K562 (cell line): ENCODE measurements at regions not wholly inside any gene's neighbourhood (a gene's known extent, or its start where the extent isn't known, plus 50 kb on each side); places are given as distances from the start of the nearest gene placed in this dataset.

Experiments
- ATAC-seq: fragments of 200-7000 bp; cut with Tn5 transposase; 3 replicates; pipeline ENCODE4 v1.9.1; 2020; ENCODE audit warnings: moderate library complexity
- BruUV-seq: library from RNA; stranded (reverse); fragments of 400-500 nt; replicated peaks from 2 replicates; lab custom pipeline; 2021; lab: Mats Ljungman, UMichigan
- CTCF ChIA-PET: fragments of 300-600 bp; formaldehyde crosslinking; extraction: SDS; loops from one replicate; lab custom pipeline; 2021; ENCODE audit warnings: low intra/inter-chr PET ratio; lab: Yijun Ruan, JAX
- POLR2A ChIA-PET: fragments of 300-600, 350-650 bp; sonication (Branson Sonifier 250); formaldehyde crosslinking; extraction: SDS; loops from one replicate; lab custom pipeline; 2021; ENCODE audit warnings: antibody characterized with exemption, inconsistent platforms; lab: Yijun Ruan, JAX
- DNase-seq, 4 experiments: peaks; one replicate each; pipeline versions ENCODE4 v3.0.0 to v3.0.0-alpha.2; 2011 to 2018; ENCODE audit warnings: low spot score in 3 of 4, mixed read lengths in 3 of 4; ENCODE audit errors: extremely low read depth in 1 of 4
- FAIRE-seq: peaks from 2 replicates; lab custom pipeline; 2011; peaks lifted over from hg19 to GRCh38; lab: Jason Lieb, UNC
- H2AFZ ChIP-seq: 2 replicates; pipeline ENCODE4 v1.6.0; 2011; ENCODE audit warnings: low read depth, low read length, control low read depth, inconsistent platforms
- H3K27ac ChIP-seq: fragments of 200-600 bp; 3 replicates; pipeline ENCODE4 v1.8.0; 2011; ENCODE audit warnings: low read depth, mild to moderate bottlenecking, control low read depth, inconsistent platforms, low read length, moderate library complexity, mixed read lengths; ENCODE audit errors: extremely low read depth
- H3K27me3 ChIP-seq, 2 experiments: fragments of 300-600 bp in 1 of 2; 2 replicates in 1 of 2; 3 replicates in 1 of 2; pipeline versions ENCODE4 v1.6.0 to v1.8.0; 2011; ENCODE audit warnings: inconsistent platforms in 2 of 2, low read length in 2 of 2, mild to moderate bottlenecking in 1 of 2, mixed read lengths in 1 of 2, moderate library complexity in 1 of 2; ENCODE audit not compliant: control insufficient read depth in 2 of 2, insufficient read depth in 2 of 2
- H3K36me3 ChIP-seq: fragments of 300-600 bp; 3 replicates; pipeline ENCODE4 v1.8.0; 2011; ENCODE audit warnings: mild to moderate bottlenecking, low read length, inconsistent platforms; ENCODE audit not compliant: control insufficient read depth, insufficient read depth
- H3K4me1 ChIP-seq, 2 experiments: fragments of 200-600 bp in 1 of 2; replicated peaks in 1 of 2; 2 replicates in 1 of 2; 3 replicates in 1 of 2; pipeline versions ENCODE4 v1.5.1 to v1.8.0; 2011; ENCODE audit warnings: inconsistent platforms in 2 of 2, low read length in 2 of 2, mild to moderate bottlenecking in 1 of 2, mixed read lengths in 1 of 2, moderate library complexity in 1 of 2; ENCODE audit not compliant: control insufficient read depth in 2 of 2, insufficient read depth in 2 of 2
- H3K4me2 ChIP-seq: 2 replicates; pipeline ENCODE4 v1.6.1; 2011; ENCODE audit warnings: low read length, control low read depth, inconsistent platforms, mixed read lengths; ENCODE audit not compliant: insufficient read depth
- H3K4me3 ChIP-seq: fragments of 200-600 bp; sonication (generic), shearing (Covaris generic); 2 replicates; pipeline ENCODE4 v1.5.1; 2016; ENCODE audit warnings: control low read depth, inconsistent platforms
- H3K79me2 ChIP-seq: fragments of 200-600 bp; 3 replicates; pipeline ENCODE4 v1.8.0; 2011; ENCODE audit warnings: low read length, inconsistent platforms; ENCODE audit not compliant: control insufficient read depth, insufficient read depth
- H3K9ac ChIP-seq, 2 experiments: 2 replicates each; pipeline versions ENCODE4 v1.6.0 to v1.6.1; 2011; ENCODE audit warnings: low read depth in 2 of 2, low read length in 2 of 2, control low read depth in 1 of 2, inconsistent platforms in 1 of 2, mild to moderate bottlenecking in 1 of 2, mixed read lengths in 1 of 2; ENCODE audit not compliant: insufficient read depth in 1 of 2
- H3K9me1 ChIP-seq: one replicate; pipeline ENCODE4 v1.6.0; 2011; ENCODE audit warnings: inconsistent platforms, mild to moderate bottlenecking, low read length, moderate library complexity; ENCODE audit not compliant: control insufficient read depth, insufficient read depth
- H3K9me3 ChIP-seq: replicated peaks from 2 replicates; pipeline ENCODE4 v1.5.1; 2011; ENCODE audit warnings: low read depth, low read length, inconsistent platforms; ENCODE audit not compliant: control insufficient read depth, insufficient read depth
- H4K20me1 ChIP-seq: replicated peaks from 2 replicates; pipeline ENCODE4 v1.6.1; 2011; ENCODE audit warnings: low read length, inconsistent platforms, mixed read lengths; ENCODE audit not compliant: control insufficient read depth, insufficient read depth
- BRCA1 ChIP-seq, 2 experiments: fragments of 450-650 bp in 1 of 2; sonication (generic) in 1 of 2; formaldehyde crosslinking in 1 of 2; IDR thresholded peaks; 2 replicates each; pipeline versions ENCODE4 v1.5.0 to v1.6.1; 2017 to 2020; ENCODE audit warnings: mild to moderate bottlenecking in 1 of 2, missing genetic modification reagents in 1 of 2
- FOXK1 ChIP-seq: sonication (generic); formaldehyde crosslinking; IDR thresholded peaks from 2 replicates; pipeline ENCODE4 v1.8.0; 2022; ENCODE audit warnings: missing genetic modification reagents, mild to moderate bottlenecking, borderline replicate concordance
- GATAD2A ChIP-seq: fragments of 450-650 bp; IDR thresholded peaks from 2 replicates; pipeline ENCODE4 v1.6.1; 2017
- HIVEP1 ChIP-seq: fragments of 250-450 bp; sonication (Bioruptor Pico); IDR thresholded peaks from 2 replicates; pipeline ENCODE4 v1.4.0; 2020; ENCODE audit warnings: mild to moderate bottlenecking
- KAT7 ChIP-seq: sonication (generic); formaldehyde crosslinking; IDR thresholded peaks from 2 replicates; pipeline ENCODE4 v1.8.0; 2022; ENCODE audit warnings: missing genetic modification reagents, mild to moderate bottlenecking, borderline replicate concordance
- LARP7 ChIP-seq: fragments of 450-650 bp; IDR thresholded peaks from 2 replicates; pipeline ENCODE4 v1.6.1; 2016
- NFXL1 ChIP-seq: fragments of 450-650 bp; formaldehyde crosslinking; IDR thresholded peaks from 2 replicates; pipeline ENCODE4 v1.4.0; 2021; ENCODE audit warnings: mild to moderate bottlenecking
- NR2C1 ChIP-seq, 2 experiments: fragments of 450-650 bp; IDR thresholded peaks; 2 replicates each; pipeline ENCODE4 v1.6.1; 2017; ENCODE audit warnings: mild to moderate bottlenecking in 2 of 2, antibody characterized with exemption in 1 of 2, inconsistent platforms in 1 of 2, missing compliant biosample characterization in 1 of 2, missing genetic modification characterization in 1 of 2
- PHF20 ChIP-seq: fragments of 450-650 bp; IDR thresholded peaks from 2 replicates; pipeline ENCODE4 v1.6.1; 2018; ENCODE audit not compliant: partially characterized antibody
- RHOXF2B ChIP-seq: fragments of 250-450 bp; sonication (Bioruptor Pico); conservative IDR thresholded peaks from 2 replicates; pipeline ENCODE4 v1.5.1; 2021
- RNF219 ChIP-seq: fragments of 250-450 bp; sonication (Bioruptor Pico); IDR thresholded peaks from 2 replicates; pipeline ENCODE4 v1.5.0; 2022; ENCODE audit warnings: mild to moderate bottlenecking
- SNRNP70 ChIP-seq: fragments of 200-400 bp; formaldehyde crosslinking; optimal IDR thresholded peaks from 2 replicates; pipeline ENCODE3; 2017; ENCODE audit warnings: low read depth, low read length
- SREBF1 ChIP-seq: fragments of 150-350 bp; IDR thresholded peaks from 2 replicates; pipeline ENCODE4 v1.6.1; 2014; ENCODE audit warnings: antibody characterized with exemption, low read depth, low read length, borderline replicate concordance
- TBL1XR1 ChIP-seq, 2 experiments: IDR thresholded peaks; 2 replicates each; pipeline ENCODE4 v1.6.1; 2012; ENCODE audit warnings: improper control_type of control experiment in 2 of 2, low read length in 2 of 2, mild to moderate bottlenecking in 1 of 2
- TGIF2 ChIP-seq: sonication (generic); formaldehyde crosslinking; IDR thresholded peaks from 2 replicates; pipeline ENCODE4 v1.8.1; 2022; ENCODE audit warnings: mild to moderate bottlenecking, missing genetic modification reagents, moderate library complexity
- ZKSCAN8 ChIP-seq: fragments of 200-800 bp; sonication (Bioruptor generic); IDR thresholded peaks from 2 replicates; pipeline ENCODE4 v1.6.1; 2016; ENCODE audit warnings: missing genetic modification characterization, missing compliant biosample characterization
- ZNF12 ChIP-seq: sonication (generic); formaldehyde crosslinking; IDR thresholded peaks from 2 replicates; pipeline ENCODE4 v1.4.0; 2020; ENCODE audit warnings: mild to moderate bottlenecking, missing genetic modification reagents
- ZNF146 ChIP-seq: IDR thresholded peaks from one replicate; pipeline ENCODE4 v1.6.1; 2018; ENCODE audit warnings: missing compliant biosample characterization; ENCODE audit not compliant: unreplicated experiment
- ZNF174 ChIP-seq: fragments of 250-450 bp; sonication (Bioruptor Pico); IDR thresholded peaks from 2 replicates; pipeline ENCODE4 v1.4.0; 2020; ENCODE audit warnings: mild to moderate bottlenecking
- WGBS: fragments of 100-300 bp; shearing (Covaris generic); methylation state at CpG from one replicate; pipeline ENCODE4 v1.1.6; 2016; ENCODE audit warnings: low coverage, mixed read lengths; ENCODE audit not compliant: insufficient coverage; ENCODE audit errors: missing lambda C conversion rate; 5-methylcytosine and 5-hydroxymethylcytosine counted together
- in situ Hi-C: fragments of 300-500 bp; cut with MboI; formaldehyde crosslinking; loops from 4 replicates; pipeline ENCODE4 v1.15.0; 2018; ENCODE audit warnings: inconsistent platforms, mixed read lengths
- intact Hi-C: fragments of 100-400 bp; cut with micrococcal nuclease; formaldehyde crosslinking; loops from 2 replicates; pipeline ENCODE4 v1.14.2; 2022

- POLR2A ChIA-PET, result interaction anchor here (0.6 kb wide), 1 partner anchor 699 kb away, joined by 3 read pairs; no protein-coding TSS in a partner anchor
- in situ Hi-C loops (no loop called here), intact Hi-C loops (no loop called here)
- BruUV-seq, result no TSS peak
- TF ChIP-seq FOXK1 (no peak), TBL1XR1 (IDR thresholded peaks at IDR 0.05; ENCODE audit: low read length in 2 of 2) (no peak), PHF20 (no peak), BRCA1 (IDR thresholded peaks at IDR 0.05) (no peak), BRCA1 (CRISPR knock-in tag; IDR thresholded peaks at IDR 0.05) (no peak), NR2C1 (IDR thresholded peaks at IDR 0.05) (no peak), NR2C1 (tag; IDR thresholded peaks at IDR 0.05) (no peak), KAT7 (CRISPR knock-in tag) (no peak), ZNF174 (CRISPR knock-in tag) (no peak), ZNF146 (CRISPR knock-in tag) (no peak), HIVEP1 (CRISPR knock-in tag) (no peak), TGIF2 (CRISPR knock-in tag) (no peak), RNF219 (no peak), SNRNP70 (no peak), LARP7 (no peak), RHOXF2B (CRISPR knock-in tag) (no peak), NFXL1 (CRISPR knock-in tag) (no peak), GATAD2A (no peak), ZNF12 (CRISPR knock-in tag) (no peak), ZKSCAN8 (CRISPR knock-in tag) (no peak), SREBF1 (no peak)
- no peak overlapping the region for H3K27ac ChIP-seq
- no peak for ATAC-seq
- no peak overlapping the region for H3K4me2 ChIP-seq
- no peak overlapping the region for H3K9ac ChIP-seq
- H4K20me1 ChIP-seq, result no peaks in the 10 kb centered on the region
- H3K9me1 ChIP-seq, result no peaks in the 10 kb centered on the region
- no peaks in the 10 kb centered on the region for H3K4me1 ChIP-seq
- H3K79me2 ChIP-seq, result no peaks in the 10 kb centered on the region
- no peaks in the 10 kb centered on the region for H3K27me3 ChIP-seq
- CTCF ChIA-PET, result no interaction called here
- no peak for FAIRE-seq
- no peak for DNase-seq
- no peak overlapping the region for H3K4me3 ChIP-seq
- no peak overlapping the region for H2AFZ ChIP-seq
- 4% methylated on average over 3 of the region's 3 CpGs for WGBS
- no peaks in the 10 kb centered on the region for H3K9me3 ChIP-seq
- H3K36me3 ChIP-seq, result no peaks in the 10 kb centered on the region
Measured at GRCh38 chr2:103151046-103151445, 389.2 kb downstream of the TMEM182 start.
